Endothelial cell of umbilical vein (primary cell): ENCODE measurements at regions not wholly inside any gene's neighbourhood (a gene's known extent, or its start where the extent isn't known, plus 50 kb on each side); places are given as distances from the start of the nearest gene placed in this dataset.

Source experiments
- BruUV-seq: library from RNA; stranded (reverse); fragments of 400-500 nt; replicated peaks from 2 replicates; lab custom pipeline; 2021; lab: Mats Ljungman, UMichigan
- CTCF ChIA-PET: fragments of 300-600, 350-600 bp; sonication (Branson Sonifier 250); formaldehyde crosslinking; loops from one replicate; lab custom pipeline; 2021; ENCODE audit warnings: antibody characterized with exemption, inconsistent platforms; lab: Charles Lee
- POLR2A ChIA-PET: fragments of 300-600, 350-600 bp; sonication (Branson Sonifier 250); formaldehyde crosslinking; loops from one replicate; lab custom pipeline; 2021; ENCODE audit warnings: antibody characterized with exemption, inconsistent platforms; lab: Charles Lee
- DNase-seq: peaks from one replicate; pipeline ENCODE4 v3.0.0-alpha.2; 2011; ENCODE audit warnings: low read depth, low spot score
- FAIRE-seq: peaks from 2 replicates; lab custom pipeline; 2011; peaks lifted over from hg19 to GRCh38; lab: Jason Lieb, UNC
- H2AFZ ChIP-seq: 2 replicates; pipeline ENCODE4 v1.6.0; 2012; ENCODE audit warnings: low read depth, low read length, control low read depth, inconsistent platforms
- H3K27ac ChIP-seq: 2 replicates; pipeline ENCODE4 v1.5.1; 2011; ENCODE audit warnings: low read depth, mild to moderate bottlenecking, control low read depth, low read length, moderate library complexity; ENCODE audit not compliant: insufficient read depth
- H3K27me3 ChIP-seq, 2 experiments: 2 replicates each; pipeline versions ENCODE4 v1.6.0 to v1.6.1; 2011; ENCODE audit warnings: low read length in 2 of 2, mixed read lengths in 1 of 2; ENCODE audit not compliant: control insufficient read depth in 2 of 2, insufficient read depth in 2 of 2
- H3K36me3 ChIP-seq, 2 experiments: 2 replicates in 1 of 2; 3 replicates in 1 of 2; pipeline ENCODE4 v1.5.1; 2011; ENCODE audit warnings: low read length in 2 of 2, mild to moderate bottlenecking in 1 of 2, moderate library complexity in 1 of 2; ENCODE audit not compliant: control insufficient read depth in 2 of 2, insufficient read depth in 2 of 2; ENCODE audit errors: extremely low read depth in 1 of 2
- H3K4me1 ChIP-seq: 3 replicates; pipeline ENCODE4 v1.5.1; 2011; ENCODE audit warnings: mild to moderate bottlenecking, low read length; ENCODE audit not compliant: control insufficient read depth, insufficient read depth; ENCODE audit errors: extremely low read depth
- H3K4me2 ChIP-seq: 2 replicates; pipeline ENCODE4 v1.6.1; 2011; ENCODE audit warnings: low read length, control low read depth, mixed read lengths; ENCODE audit not compliant: insufficient read depth
- H3K4me3 ChIP-seq, 3 experiments: fragments of 200-600 bp in 1 of 3; sonication (generic), shearing (Covaris generic) in 1 of 3; replicated peaks in 1 of 3; 2 replicates each; pipeline ENCODE4 v1.5.1; 2011 to 2016; ENCODE audit warnings: control low read depth in 3 of 3, low read length in 3 of 3, mild to moderate bottlenecking in 2 of 3, inconsistent platforms in 1 of 3, low read depth in 1 of 3, moderate library complexity in 1 of 3; ENCODE audit not compliant: insufficient read depth in 1 of 3
- H3K79me2 ChIP-seq: 2 replicates; pipeline ENCODE4 v1.6.0; 2012; ENCODE audit warnings: low read length, inconsistent platforms; ENCODE audit not compliant: control insufficient read depth, insufficient read depth
- H3K9ac ChIP-seq: replicated peaks from 2 replicates; pipeline ENCODE3; 2011; ENCODE audit warnings: low read length, control low read depth; ENCODE audit not compliant: insufficient read depth; ENCODE audit errors: extremely low read depth
- H3K9me1 ChIP-seq: replicated peaks from 3 replicates; pipeline ENCODE4 v1.6.0; 2011; ENCODE audit warnings: mild to moderate bottlenecking, low read length; ENCODE audit not compliant: control insufficient read depth, insufficient read depth; ENCODE audit errors: extremely low read depth
- H3K9me3 ChIP-seq: replicated peaks from 2 replicates; pipeline ENCODE4 v1.5.1; 2012; ENCODE audit warnings: low read length, inconsistent platforms; ENCODE audit not compliant: control insufficient read depth, insufficient read depth
- H4K20me1 ChIP-seq: replicated peaks from 2 replicates; pipeline ENCODE3; 2011; ENCODE audit warnings: mild to moderate bottlenecking, low read length; ENCODE audit not compliant: control insufficient read depth, insufficient read depth; ENCODE audit errors: extremely low read depth
- CTCF ChIP-seq, 2 donors: IDR thresholded peaks; 1 replicate in 1 of 2; 2 replicates in 1 of 2; pipeline ENCODE4 v1.5.1; 2011; ENCODE audit warnings: low read length in 2 of 2, mild to moderate bottlenecking in 2 of 2, moderate library complexity in 2 of 2, control low read depth in 1 of 2, inconsistent platforms in 1 of 2, low read depth in 1 of 2; ENCODE audit not compliant: insufficient read depth in 1 of 2; ENCODE audit errors: extremely low read depth in 1 of 2
- EZH2 ChIP-seq: IDR thresholded peaks from 2 replicates; pipeline ENCODE4 v1.6.1; 2012; ENCODE audit warnings: borderline replicate concordance, low read depth, mild to moderate bottlenecking, moderate library complexity, low read length, inconsistent platforms; ENCODE audit not compliant: severe bottlenecking
- FOS ChIP-seq: IDR thresholded peaks from 2 replicates; pipeline ENCODE4 v1.6.1; 2011; ENCODE audit warnings: mild to moderate bottlenecking, low read length, moderate library complexity, borderline replicate concordance; ENCODE audit not compliant: insufficient read depth
- GATA2 ChIP-seq: IDR thresholded peaks from 2 replicates; pipeline ENCODE4 v1.7.0; 2011; ENCODE audit warnings: low read depth, mild to moderate bottlenecking, moderate library complexity, mixed read lengths, low read length; ENCODE audit not compliant: insufficient read length, insufficient read depth
- JUN ChIP-seq: IDR thresholded peaks from 2 replicates; pipeline ENCODE4 v1.6.1; 2011; ENCODE audit warnings: borderline replicate concordance, low read depth; ENCODE audit not compliant: insufficient read length, insufficient read depth
- MYC ChIP-seq: IDR thresholded peaks from one replicate; pipeline ENCODE4 v1.6.1; 2011; ENCODE audit warnings: mild to moderate bottlenecking, low read depth, low read length
- POLR2A ChIP-seq: IDR thresholded peaks from 2 replicates; pipeline ENCODE4 v1.6.1; 2012; ENCODE audit warnings: low read depth, mild to moderate bottlenecking, control low read depth, low read length
- POLR2AphosphoS5 ChIP-seq: IDR thresholded peaks from 2 replicates; pipeline ENCODE4 v1.6.1; 2012; ENCODE audit warnings: low read depth, mild to moderate bottlenecking, control low read depth, low read length, moderate library complexity; ENCODE audit not compliant: insufficient read depth
- dilution Hi-C: fragments of 300-500 bp; cut with MboI; formaldehyde crosslinking; loops from one replicate; pipeline ENCODE4 v1.15.0; 2019; ENCODE audit warnings: low sequenced_read_pairs; ENCODE audit not compliant: extremely low pct_ligation_motif_present
- intact Hi-C: fragments of 100-400 bp; cut with micrococcal nuclease; formaldehyde crosslinking; loops from one replicate; pipeline ENCODE4 v1.10.0; 2022
- TF ChIP-seq, protein P1 (sequence below): IDR thresholded peaks from 2 replicates; pipeline ENCODE4 v1.6.1; 2011; ENCODE audit not compliant: insufficient read depth, insufficient read length

- no peak overlapping the region for H2AFZ ChIP-seq
- FAIRE-seq (no peak), DNase-seq (no peak)
- H3K79me2 ChIP-seq: no peaks in the 10 kb centered on the region
- H3K4me2 ChIP-seq: no peak overlapping the region
- H4K20me1 ChIP-seq: no peaks in the 10 kb centered on the region
- H3K9me1 ChIP-seq: no peaks in the 10 kb centered on the region
- peaks cover 6 to 18% of the 10 kb centered on the region in 2 experiments for H3K27me3 ChIP-seq
- ChIA-PET CTCF (no interaction called here), POLR2A (no interaction called here)
- H3K4me3 ChIP-seq: no peak overlapping the region
- dilution Hi-C loops: no loop called here
- no TSS peak for BruUV-seq
- H3K9me3 ChIP-seq: no peaks in the 10 kb centered on the region
- H3K36me3 ChIP-seq: no peaks in the 10 kb centered on the region
- H3K4me1 ChIP-seq: no peaks in the 10 kb centered on the region
- intact Hi-C loops: no loop called here
- no peak overlapping the region for H3K9ac ChIP-seq
- TF ChIP-seq CTCF (IDR thresholded peaks at IDR 0.05; ENCODE audit: extremely low read depth in 1 of 2, insufficient read depth in 1 of 2, low read depth in 1 of 2, low read length in 2 of 2) (no peak), POLR2A (no peak), POLR2AphosphoS5 (no peak), MYC (no peak), JUN (no peak), GATA2 (no peak), EZH2 (no peak), FOS (no peak)
- TF ChIP-seq, protein P1, sequence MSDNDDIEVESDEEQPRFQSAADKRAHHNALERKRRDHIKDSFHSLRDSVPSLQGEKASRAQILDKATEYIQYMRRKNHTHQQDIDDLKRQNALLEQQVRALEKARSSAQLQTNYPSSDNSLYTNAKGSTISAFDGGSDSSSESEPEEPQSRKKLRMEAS: no peak
- H3K27ac ChIP-seq: no peak overlapping the region
Measured at GRCh38 chr2:120541553-120541932, 194.1 kb upstream of the GLI2 start.
